A549 (cell line): ENCODE measurements at regions not wholly inside any gene's neighbourhood (a gene's known extent, or its start where the extent isn't known, plus 50 kb on each side); places are given as distances from the start of the nearest gene placed in this dataset.
A peak's percentile ranks its signal among the peaks of the same experiment; 100 is the strongest.

Experiments used
- ATAC-seq, 2 experiments: fragments of 200-7000 bp in 1 of 2; fragments of >200 bp in 1 of 2; cut with Nextera tagmentation in 1 of 2; cut with Tn5 transposase in 1 of 2; 3 replicates each; pipeline versions ENCODE4 v1.8.0 to v1.9.1; 2018 to 2020; ENCODE audit warnings: mild to moderate bottlenecking in 1 of 2, moderate library complexity in 1 of 2
- CTCF ChIA-PET: fragments of 300-600 bp; sonication (Branson Sonifier 250); formaldehyde crosslinking; extraction: SDS; loops from one replicate; lab custom pipeline; 2021; ENCODE audit warnings: antibody characterized with exemption, inconsistent platforms; lab: Yijun Ruan, JAX
- POLR2A ChIA-PET: fragments of 350-600 bp; formaldehyde crosslinking; extraction: SDS; loops from one replicate; lab custom pipeline; 2021; ENCODE audit warnings: antibody characterized with exemption, inconsistent platforms; lab: Yijun Ruan, JAX
- DNase-seq, 2 experiments: peaks; one replicate each; pipeline versions ENCODE4 v3.0.0 to v3.0.0-alpha.2; 2011 to 2016; ENCODE audit warnings: low read depth in 1 of 2, low spot score in 1 of 2
- FAIRE-seq: peaks from 2 replicates; lab custom pipeline; 2011; peaks lifted over from hg19 to GRCh38; lab: Jason Lieb, UNC
- H3K27ac ChIP-seq, 2 experiments: fragments of >200 bp; sonication (Bioruptor Twin); formaldehyde crosslinking; 3 replicates each; pipeline ENCODE4 v1.5.1; 2016 to 2017
- H3K4me1 ChIP-seq: fragments of >200 bp; sonication (Bioruptor Twin); formaldehyde crosslinking; 3 replicates; pipeline ENCODE4 v1.6.1; 2016
- H3K4me2 ChIP-seq: fragments of >200 bp; sonication (Bioruptor Twin); formaldehyde crosslinking; 3 replicates; pipeline ENCODE4 v1.6.1; 2016
- H3K4me3 ChIP-seq: fragments of >200 bp; sonication (Bioruptor Twin); formaldehyde crosslinking; 3 replicates; pipeline ENCODE4 v1.5.1; 2016
- H3K9me3 ChIP-seq: fragments of >200 bp; sonication (Bioruptor Twin); formaldehyde crosslinking; 3 replicates; pipeline ENCODE4 v1.6.1; 2016
- CBX2 ChIP-seq: fragments of 200-600 bp; sonication (generic); IDR thresholded peaks from 2 replicates; pipeline ENCODE4 v1.6.1; 2016; ENCODE audit warnings: low read depth, mild to moderate bottlenecking, borderline replicate concordance
- CEBPB ChIP-seq, 2 experiments: fragments of >200 bp in 1 of 2; sonication (Bioruptor Twin) in 1 of 2; formaldehyde crosslinking in 1 of 2; IDR thresholded peaks; 2 replicates each; pipeline ENCODE4 v1.6.1; 2012 to 2016
- CTCF ChIP-seq: fragments of >200 bp; sonication (Bioruptor Twin); formaldehyde crosslinking; IDR thresholded peaks from 3 replicates; pipeline ENCODE4 v1.5.1; 2016
- E2F6 ChIP-seq: IDR thresholded peaks from 2 replicates; pipeline ENCODE4 v1.6.1; 2012; ENCODE audit warnings: low read depth, borderline replicate concordance
- EHF ChIP-seq: fragments of 250-450 bp; sonication (Bioruptor Pico); IDR thresholded peaks from 2 replicates; pipeline ENCODE4 v1.5.0; 2020; ENCODE audit warnings: mild to moderate bottlenecking
- FOSB ChIP-seq: fragments of 250-450 bp; sonication (Bioruptor Pico); IDR thresholded peaks from 2 replicates; pipeline ENCODE4 v1.5.0; 2020; ENCODE audit warnings: mild to moderate bottlenecking, moderate library complexity
- FOSL2 ChIP-seq, 2 experiments: fragments of 450-650 bp in 1 of 2; fragments of >200 bp in 1 of 2; sonication (Bioruptor Twin) in 1 of 2; formaldehyde crosslinking; IDR thresholded peaks; 2 replicates each; pipeline versions ENCODE4 v1.5.0 to v1.6.1; 2016 to 2020; ENCODE audit warnings: mild to moderate bottlenecking in 1 of 2, moderate library complexity in 1 of 2
- HEYL ChIP-seq: fragments of 250-450 bp; sonication (Bioruptor Pico); IDR thresholded peaks from 2 replicates; pipeline ENCODE4 v1.8.0; 2021; ENCODE audit warnings: mild to moderate bottlenecking, moderate library complexity
- HOXB13 ChIP-seq: fragments of 250-450 bp; sonication (Bioruptor Pico); IDR thresholded peaks from 2 replicates; pipeline ENCODE4 v1.5.0; 2020; ENCODE audit warnings: low read depth, mild to moderate bottlenecking, moderate library complexity
- JUN ChIP-seq, 2 experiments: fragments of >200 bp; sonication (Bioruptor Twin); formaldehyde crosslinking; IDR thresholded peaks; 2 replicates in 1 of 2; 3 replicates in 1 of 2; pipeline ENCODE4 v1.6.1; 2016 to 2017
- JUNB ChIP-seq: fragments of >200 bp; sonication (Bioruptor Twin); formaldehyde crosslinking; IDR thresholded peaks from 2 replicates; pipeline ENCODE4 v1.6.1; 2016
- MAFK ChIP-seq: fragments of 450-650 bp; IDR thresholded peaks from 2 replicates; pipeline ENCODE4 v1.6.1; 2014; ENCODE audit not compliant: partially characterized antibody
- MAX ChIP-seq: IDR thresholded peaks from 2 replicates; pipeline ENCODE4 v1.6.1; 2012
- PBX3 ChIP-seq: IDR thresholded peaks from 2 replicates; pipeline ENCODE4 v1.6.1; 2012
- PHF8 ChIP-seq: fragments of 200-600 bp; sonication (generic); IDR thresholded peaks from 2 replicates; pipeline ENCODE4 v1.6.1; 2016; ENCODE audit warnings: low read depth, mild to moderate bottlenecking, antibody characterized with exemption, moderate library complexity, borderline replicate concordance
- RAD21 ChIP-seq, 2 experiments: fragments of >200 bp in 1 of 2; sonication (Bioruptor Twin) in 1 of 2; formaldehyde crosslinking in 1 of 2; IDR thresholded peaks in 1 of 2; conservative IDR thresholded peaks in 1 of 2; 2 replicates in 1 of 2; 3 replicates in 1 of 2; pipeline ENCODE4 v1.6.1; 2012 to 2018; ENCODE audit warnings: inconsistent platforms in 1 of 2
- RNF2 ChIP-seq: fragments of 200-600 bp; sonication (generic); IDR thresholded peaks from 2 replicates; pipeline ENCODE4 v1.6.1; 2016; ENCODE audit warnings: low read depth, mild to moderate bottlenecking, antibody characterized with exemption, moderate library complexity, borderline replicate concordance
- TP53 ChIP-seq: fragments of 250-450 bp; sonication (Bioruptor Pico); IDR thresholded peaks from 2 replicates; pipeline ENCODE4 v1.5.0; 2021; ENCODE audit warnings: mild to moderate bottlenecking, moderate library complexity
- USF2 ChIP-seq: fragments of 450-650 bp; IDR thresholded peaks from 2 replicates; pipeline ENCODE4 v1.6.1; 2014; ENCODE audit warnings: antibody characterized with exemption
- WGBS: methylation state at CpG from one replicate; pipeline ENCODE4 v1.1.6; 2017; ENCODE audit errors: missing lambda C conversion rate; 5-methylcytosine and 5-hydroxymethylcytosine counted together

- no peak for TF ChIP-seq FOSL2 (IDR thresholded peaks at IDR 0.05)
- no peak for TF ChIP-seq FOSL2 (CRISPR knock-in tag; IDR thresholded peaks at IDR 0.05)
Observed at GRCh38 chr2:164073101-164074074, 337.6 kb upstream of the FIGN start (continued).

- ChIA-PET POLR2A (interaction anchor here (0.7 kb wide), 1 partner anchor 274 kb away, joined by 3 read pairs; no protein-coding TSS in a partner anchor), CTCF (interaction anchor here (0.8 kb wide), 1 partner anchor 9 kb away, joined by 7 read pairs; no protein-coding TSS in a partner anchor)
- H3K27ac ChIP-seq = no peak overlapping the region
- H3K4me1 ChIP-seq = no peaks in the 10 kb centered on the region
- 76% methylated on average over 1 of the region's 1 CpG for WGBS
- no peak for ATAC-seq
- no peak overlapping the region for H3K4me3 ChIP-seq
- FAIRE-seq = no peak
- TF ChIP-seq PBX3 (no peak), USF2 (no peak), HEYL (CRISPR knock-in tag) (no peak), MAX (no peak), JUN (IDR thresholded peaks at IDR 0.05) (no peak), E2F6 (no peak), CBX2 (no peak)
- no peaks in the 10 kb centered on the region for H3K9me3 ChIP-seq
- no peak overlapping the region for H3K4me2 ChIP-seq
- no peak for DNase-seq
Observed at GRCh38 chr2:164069540-164069939, 333.7 kb upstream of the FIGN start.

- no peak overlapping the region for H3K27ac ChIP-seq
- no peak overlapping the region for H3K4me3 ChIP-seq
- no peak for FAIRE-seq
- TF ChIP-seq RAD21 (conservative IDR thresholded peaks at IDR 0.05 in 1 of 2, IDR thresholded peaks at IDR 0.05 in 1 of 2) (no peak), PHF8 (no peak), MAFK (peak; percentile 30), FOSB (CRISPR knock-in tag) (no peak), CEBPB (IDR thresholded peaks at IDR 0.05) (no peak)
- POLR2A ChIA-PET = no interaction called here
- DNase-seq = no peak
- no peak overlapping the region for H3K4me2 ChIP-seq
- CTCF ChIA-PET = no interaction called here
- H3K9me3 ChIP-seq = no peaks in the 10 kb centered on the region
- H3K4me1 ChIP-seq = no peaks in the 10 kb centered on the region
- no peak for ATAC-seq
Observed at GRCh38 chr2:164068063-164068462, 332.3 kb upstream of the FIGN start.

- POLR2A ChIA-PET = no interaction called here
- Histone ChIP-seq H3K4me3 (no peak overlapping the region), H3K27ac (no peak overlapping the region), H3K4me1 (no peaks in the 10 kb centered on the region), H3K9me3 (no peaks in the 10 kb centered on the region)
- no peak for ATAC-seq
- no peak for FAIRE-seq
- no peak for DNase-seq
- CTCF ChIA-PET = no interaction called here
- 68% methylated on average over 1 of the region's 1 CpG for WGBS
- no peak for TF ChIP-seq HOXB13 (CRISPR knock-in tag)
- TF ChIP-seq EHF = no peak
- TF ChIP-seq TP53 (CRISPR knock-in tag) = no peak
- TF ChIP-seq CTCF = no peak
- no peak for TF ChIP-seq JUNB
- TF ChIP-seq RNF2 = no peak
- TF ChIP-seq, all 56 proteins: peak for 0
- H3K4me2 ChIP-seq = no peak overlapping the region
Observed at GRCh38 chr2:164066095-164066494, 330.3 kb upstream of the FIGN start.
